ENCODE measurements at regions not wholly inside any gene's neighbourhood (a gene's known extent, or its start where the extent isn't known, plus 50 kb on each side); places are given as distances from the start of the nearest gene placed in this dataset.

DNA sequence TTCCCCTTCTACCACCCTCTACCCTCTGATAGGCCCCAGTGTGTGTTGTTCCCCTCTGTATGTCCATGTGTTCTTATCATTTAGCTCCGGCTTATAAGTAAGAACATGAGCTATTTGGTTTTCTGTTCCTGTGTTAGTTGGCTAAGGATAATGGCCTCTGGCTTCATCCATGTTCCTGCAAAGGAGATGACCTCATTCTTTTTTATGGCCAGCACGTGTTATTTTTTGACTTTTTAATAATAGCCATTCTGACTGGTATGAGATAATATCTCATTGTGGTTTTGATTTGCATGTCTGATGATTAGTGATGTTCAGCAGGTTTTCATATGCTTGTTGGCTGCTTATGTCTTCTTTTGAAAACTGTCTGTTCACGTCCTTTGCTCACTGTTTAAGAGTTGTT, 63.1 kb upstream of the NPHP3 start:
- no peak overlapping the region for H3K4me2 ChIP-seq
- H2AFZ ChIP-seq: no peak overlapping the region
- H4K20me1 ChIP-seq (ENCODE audit: insufficient read depth, poor library complexity, severe bottlenecking): no peaks in the 10 kb centered on the region
- H3K27ac ChIP-seq: no peak overlapping the region
- H3K36me3 ChIP-seq (replicated peaks; ENCODE audit: insufficient read depth, low read depth): no peaks in the 10 kb centered on the region
- H3K9me2 ChIP-seq (replicated peaks; ENCODE audit: insufficient read depth): no peaks in the 10 kb centered on the region
- no peak overlapping the region for H3K4me3 ChIP-seq
- no peaks in the 10 kb centered on the region for H3K4me1 ChIP-seq (ENCODE audit: insufficient read depth)
- TF ChIP-seq, protein P1, sequence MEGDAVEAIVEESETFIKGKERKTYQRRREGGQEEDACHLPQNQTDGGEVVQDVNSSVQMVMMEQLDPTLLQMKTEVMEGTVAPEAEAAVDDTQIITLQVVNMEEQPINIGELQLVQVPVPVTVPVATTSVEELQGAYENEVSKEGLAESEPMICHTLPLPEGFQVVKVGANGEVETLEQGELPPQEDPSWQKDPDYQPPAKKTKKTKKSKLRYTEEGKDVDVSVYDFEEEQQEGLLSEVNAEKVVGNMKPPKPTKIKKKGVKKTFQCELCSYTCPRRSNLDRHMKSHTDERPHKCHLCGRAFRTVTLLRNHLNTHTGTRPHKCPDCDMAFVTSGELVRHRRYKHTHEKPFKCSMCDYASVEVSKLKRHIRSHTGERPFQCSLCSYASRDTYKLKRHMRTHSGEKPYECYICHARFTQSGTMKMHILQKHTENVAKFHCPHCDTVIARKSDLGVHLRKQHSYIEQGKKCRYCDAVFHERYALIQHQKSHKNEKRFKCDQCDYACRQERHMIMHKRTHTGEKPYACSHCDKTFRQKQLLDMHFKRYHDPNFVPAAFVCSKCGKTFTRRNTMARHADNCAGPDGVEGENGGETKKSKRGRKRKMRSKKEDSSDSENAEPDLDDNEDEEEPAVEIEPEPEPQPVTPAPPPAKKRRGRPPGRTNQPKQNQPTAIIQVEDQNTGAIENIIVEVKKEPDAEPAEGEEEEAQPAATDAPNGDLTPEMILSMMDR (IDR thresholded peaks at IDR 0.05; ENCODE audit: poor library complexity): no peak
- TF ChIP-seq EZH2 (IDR thresholded peaks at IDR 0.05; ENCODE audit: borderline replicate concordance) (no peak), EZH2phosphoT487 (IDR thresholded peaks at IDR 0.05; ENCODE audit: low read depth, severe bottlenecking, unreplicated experiment) (no peak)
- DNase-seq (ENCODE audit: low spot score): no peak
- H3K9me3 ChIP-seq (ENCODE audit: low read depth): no peaks in the 10 kb centered on the region
- H3K27me3 ChIP-seq: no peaks in the 10 kb centered on the region
- H3K79me2 ChIP-seq: no peaks in the 10 kb centered on the region
- 50% methylated on average over 3 of the region's 3 CpGs for WGBS (ENCODE audit: low lambda C conversion rate, missing lambda C conversion rate)

DNA sequence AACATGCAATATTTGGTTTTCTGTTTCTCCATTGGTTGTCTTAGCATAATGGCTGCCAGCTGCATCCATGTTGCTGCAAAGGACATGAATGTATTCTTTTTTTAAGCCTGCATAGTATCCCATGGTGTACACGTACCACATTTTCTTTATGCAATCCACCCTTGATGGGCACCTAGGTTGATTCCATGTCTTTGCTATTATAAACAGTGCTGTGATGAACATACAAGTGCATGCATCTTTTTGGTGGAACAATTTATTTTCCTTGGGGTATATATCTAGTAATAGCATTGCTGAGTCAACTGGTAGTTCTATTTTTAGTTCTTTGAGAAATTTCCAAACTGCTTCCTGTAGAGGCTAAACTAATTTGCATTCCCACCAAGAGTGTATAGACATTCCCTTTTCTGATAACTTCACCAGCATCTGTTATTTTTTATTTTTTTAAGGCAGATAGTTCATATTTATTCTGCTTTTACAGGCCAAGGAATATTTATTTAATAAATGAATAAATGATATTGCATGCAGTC, 62.4 kb upstream of the NPHP3 start:
- Histone ChIP-seq H3K9me2 (replicated peaks; ENCODE audit: insufficient read depth) (no peaks in the 10 kb centered on the region), H2AFZ (no peak overlapping the region), H4K20me1 (ENCODE audit: insufficient read depth, poor library complexity, severe bottlenecking) (no peaks in the 10 kb centered on the region), H3K4me2 (no peak overlapping the region), H3K4me1 (ENCODE audit: insufficient read depth) (no peaks in the 10 kb centered on the region), H3K9me3 (ENCODE audit: low read depth) (no peaks in the 10 kb centered on the region), H3K27ac (no peak overlapping the region), H3K27me3 (no peaks in the 10 kb centered on the region), H3K36me3 (replicated peaks; ENCODE audit: insufficient read depth, low read depth) (no peaks in the 10 kb centered on the region), H3K4me3 (no peak overlapping the region), H3K79me2 (no peaks in the 10 kb centered on the region)
- TF ChIP-seq EZH2 (IDR thresholded peaks at IDR 0.05; ENCODE audit: borderline replicate concordance) (no peak), EZH2phosphoT487 (IDR thresholded peaks at IDR 0.05; ENCODE audit: low read depth, severe bottlenecking, unreplicated experiment) (no peak)
- TF ChIP-seq, protein P1 (IDR thresholded peaks at IDR 0.05; ENCODE audit: poor library complexity): no peak
- no peak for DNase-seq (ENCODE audit: low spot score)
- WGBS (ENCODE audit: low lambda C conversion rate, missing lambda C conversion rate): 100% methylated on average over 1 of the region's 1 CpG

DNA sequence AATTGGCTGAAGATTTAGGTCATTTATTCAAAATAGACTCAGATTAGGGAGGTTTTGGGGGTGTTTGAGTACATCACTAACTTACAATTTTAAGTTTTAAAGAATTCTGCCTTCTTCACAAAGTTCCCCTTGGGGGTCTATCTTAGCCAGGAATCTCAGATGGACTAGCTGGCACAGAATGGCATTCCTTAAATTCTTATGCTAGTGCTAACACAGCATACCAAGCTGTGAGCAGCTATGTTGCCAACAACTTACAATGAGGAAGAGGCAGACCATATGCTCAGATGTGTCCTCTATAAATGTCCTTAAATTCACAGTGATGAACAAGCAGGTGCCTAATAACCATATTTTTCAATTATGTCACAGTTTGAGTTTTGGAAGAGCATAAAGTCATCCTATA, 60.9 kb upstream of the NPHP3 start:
- TF ChIP-seq EZH2phosphoT487 (IDR thresholded peaks at IDR 0.05; ENCODE audit: low read depth, severe bottlenecking, unreplicated experiment) (no peak), EZH2 (IDR thresholded peaks at IDR 0.05; ENCODE audit: borderline replicate concordance) (no peak)
- TF ChIP-seq, protein P1 (IDR thresholded peaks at IDR 0.05; ENCODE audit: poor library complexity): no peak
- no peaks in the 10 kb centered on the region for H3K79me2 ChIP-seq
- no peaks in the 10 kb centered on the region for H3K36me3 ChIP-seq (replicated peaks; ENCODE audit: insufficient read depth, low read depth)
- H2AFZ ChIP-seq: no peak overlapping the region
- no peaks in the 10 kb centered on the region for H3K9me3 ChIP-seq (ENCODE audit: low read depth)
- no peak for DNase-seq (ENCODE audit: low spot score)
- no peaks in the 10 kb centered on the region for H4K20me1 ChIP-seq (ENCODE audit: insufficient read depth, poor library complexity, severe bottlenecking)
- H3K4me3 ChIP-seq: no peak overlapping the region
- no peaks in the 10 kb centered on the region for H3K4me1 ChIP-seq (ENCODE audit: insufficient read depth)
- H3K9me2 ChIP-seq (replicated peaks; ENCODE audit: insufficient read depth): no peaks in the 10 kb centered on the region
- H3K27me3 ChIP-seq: no peaks in the 10 kb centered on the region
- no peak overlapping the region for H3K27ac ChIP-seq
- no peak overlapping the region for H3K4me2 ChIP-seq

DNA sequence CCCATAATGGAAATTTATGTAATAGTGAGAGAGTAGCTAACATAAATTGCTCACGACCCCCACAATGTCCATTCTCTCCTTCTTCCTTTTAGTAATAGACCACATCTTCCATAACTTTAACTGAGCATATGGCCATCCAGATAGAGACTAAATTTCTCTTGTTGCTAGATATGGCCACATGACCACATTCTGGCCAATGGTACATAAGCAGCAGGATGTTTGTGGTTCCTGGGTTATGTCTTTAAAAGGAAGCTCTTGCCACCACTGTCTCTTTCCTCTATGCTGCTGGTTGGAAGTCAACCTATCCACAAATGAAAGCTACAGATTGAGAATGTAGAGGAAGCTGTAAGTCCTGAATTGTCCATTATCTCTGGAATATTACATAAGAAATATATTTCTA, 59.7 kb upstream of the NPHP3 start:
- Histone ChIP-seq H3K36me3 (replicated peaks; ENCODE audit: insufficient read depth, low read depth) (no peaks in the 10 kb centered on the region), H3K9me2 (replicated peaks; ENCODE audit: insufficient read depth) (no peaks in the 10 kb centered on the region), H3K4me3 (no peak overlapping the region), H3K4me2 (no peak overlapping the region), H3K9me3 (ENCODE audit: low read depth) (no peaks in the 10 kb centered on the region), H2AFZ (no peak overlapping the region), H3K79me2 (no peaks in the 10 kb centered on the region), H3K27me3 (no peaks in the 10 kb centered on the region), H3K4me1 (ENCODE audit: insufficient read depth) (no peaks in the 10 kb centered on the region), H4K20me1 (ENCODE audit: insufficient read depth, poor library complexity, severe bottlenecking) (no peaks in the 10 kb centered on the region), H3K27ac (no peak overlapping the region)
- 96% methylated on average over 1 of the region's 1 CpG for WGBS (ENCODE audit: low lambda C conversion rate, missing lambda C conversion rate)
- TF ChIP-seq, protein P1 (IDR thresholded peaks at IDR 0.05; ENCODE audit: poor library complexity): no peak
- TF ChIP-seq EZH2phosphoT487 (IDR thresholded peaks at IDR 0.05; ENCODE audit: low read depth, severe bottlenecking, unreplicated experiment): no peak
- TF ChIP-seq EZH2 (IDR thresholded peaks at IDR 0.05; ENCODE audit: borderline replicate concordance): no peak
- no peak for DNase-seq (ENCODE audit: low spot score)

Data from hepatocyte (in vitro differentiated cells).